BJ (cell line): ENCODE measurements at regions not wholly inside any gene's neighbourhood (a gene's known extent, or its start where the extent isn't known, plus 50 kb on each side); places are given as distances from the start of the nearest gene placed in this dataset.
"Not testable (repeated sequence)": the region's sequence is repeated elsewhere in the genome, so short reads cannot be mapped to it uniquely, and the experiment has no call there.

Experiments
- CTCF ChIA-PET: fragments of 350-600 bp; formaldehyde crosslinking; extraction: SDS; loops from one replicate; lab custom pipeline; 2021; ENCODE audit warnings: antibody characterized with exemption, inconsistent platforms; lab: Yijun Ruan, JAX
- POLR2A ChIA-PET: fragments of 300-600 bp; sonication (Branson Sonifier 250); formaldehyde crosslinking; extraction: SDS; loops from one replicate; lab custom pipeline; 2021; ENCODE audit warnings: antibody characterized with exemption; lab: Charles Lee
- DNase-seq: peaks from one replicate; pipeline ENCODE4 v3.0.0-alpha.2; 2011; ENCODE audit warnings: low read depth
- H3K27me3 ChIP-seq: 2 replicates; pipeline ENCODE4 v1.6.0; 2011; ENCODE audit warnings: low read length; ENCODE audit not compliant: control insufficient read depth, insufficient read depth
- H3K36me3 ChIP-seq: 2 replicates; pipeline ENCODE4 v1.5.1; 2011; ENCODE audit warnings: low read length; ENCODE audit not compliant: control insufficient read depth, insufficient read depth
- H3K4me3 ChIP-seq: 2 replicates; pipeline ENCODE4 v1.5.1; 2011; ENCODE audit warnings: low read depth, mild to moderate bottlenecking, control low read depth, low read length
- CTCF ChIP-seq: IDR thresholded peaks from 2 replicates; pipeline ENCODE4 v1.5.1; 2011; ENCODE audit warnings: low read depth, mild to moderate bottlenecking, control low read depth, inconsistent platforms, low read length, moderate library complexity; ENCODE audit not compliant: insufficient read depth

GRCh38 chr16:52742052-52742451 is 195.1 kb upstream of the TOX3 start:
- Histone ChIP-seq H3K27me3 (no peaks in the 10 kb centered on the region), H3K36me3 (no peaks in the 10 kb centered on the region), H3K4me3 (no peak overlapping the region)
- no peak for TF ChIP-seq CTCF
- no peak for DNase-seq
- ChIA-PET POLR2A (no interaction called here), CTCF (no interaction called here)

- CTCF ChIA-PET: no interaction called here
- DNase-seq: no peak
- Histone ChIP-seq H3K36me3 (no peaks in the 10 kb centered on the region), H3K4me3 (no peak overlapping the region), H3K27me3 (no peaks in the 10 kb centered on the region)
- POLR2A ChIA-PET: no interaction called here
- TF ChIP-seq CTCF: no peak
Measured at GRCh38 chr16:52741351-52741750, 194.4 kb upstream of the TOX3 start.

GRCh38 chr16:52740766-52741165 is 193.8 kb upstream of the TOX3 start:
- DNase-seq: no peak
- Histone ChIP-seq H3K36me3 (no peaks in the 10 kb centered on the region), H3K4me3 (no peak overlapping the region), H3K27me3 (no peaks in the 10 kb centered on the region)
- no peak for TF ChIP-seq CTCF
- POLR2A ChIA-PET: no interaction called here
- CTCF ChIA-PET: no interaction called here

GRCh38 chr16:52740333-52740732 is 193.4 kb upstream of the TOX3 start:
- H3K36me3 ChIP-seq: no peaks in the 10 kb centered on the region
- no peak for DNase-seq
- no peak for TF ChIP-seq CTCF
- CTCF ChIA-PET: no interaction called here
- POLR2A ChIA-PET: no interaction called here
- no peak overlapping the region for H3K4me3 ChIP-seq
- H3K27me3 ChIP-seq: no peaks in the 10 kb centered on the region

- DNase-seq, H3K27me3 ChIP-seq, H3K4me3 ChIP-seq, H3K36me3 ChIP-seq, CTCF ChIA-PET, POLR2A ChIA-PET: not testable (repeated sequence)
Measured at GRCh38 chr16:52738992-52739391, 192.0 kb upstream of the TOX3 start.

GRCh38 chr16:52731219-52731875 is 184.4 kb upstream of the TOX3 start:
- no peak for TF ChIP-seq CTCF
- ChIA-PET CTCF (no interaction called here), POLR2A (no interaction called here)

More at GRCh38 chr16:52731219-52731875, 184.4 kb upstream of the TOX3 start:
- H3K27me3 ChIP-seq: no peaks in the 10 kb centered on the region
- no peak overlapping the region for H3K4me3 ChIP-seq
- no peaks in the 10 kb centered on the region for H3K36me3 ChIP-seq
- DNase-seq: no peak
